Calu3 (cell line): ENCODE measurements at regions not wholly inside any gene's neighbourhood (a gene's known extent, or its start where the extent isn't known, plus 50 kb on each side); places are given as distances from the start of the nearest gene placed in this dataset.

ENCODE experiments used
- BruUV-seq: library from RNA; stranded (reverse); fragments of 400-500 nt; replicated peaks from 2 replicates; lab custom pipeline; 2021; lab: Mats Ljungman, UMichigan
- CTCF ChIA-PET: fragments of 300-600 bp; sonication (Branson Sonifier 250); formaldehyde crosslinking; loops from one replicate; lab custom pipeline; 2022; ENCODE audit warnings: antibody characterized with exemption; lab: Charles Lee
- DNase-seq: peaks from one replicate; pipeline ENCODE4 v3.0.0; 2022
- H3K27ac Mint-ChIP-seq: one replicate; pipeline ENCODE4 v1.8.0; 2022; ENCODE audit warnings: mixed read lengths; ENCODE audit not compliant: unreplicated experiment
- H3K27me3 Mint-ChIP-seq: one replicate; pipeline ENCODE4 v1.8.0; 2022; ENCODE audit warnings: mixed read lengths; ENCODE audit not compliant: unreplicated experiment
- H3K36me3 Mint-ChIP-seq: one replicate; pipeline ENCODE4 v1.8.0; 2022; ENCODE audit warnings: mild to moderate bottlenecking, moderate library complexity, mixed read lengths; ENCODE audit not compliant: insufficient read depth, unreplicated experiment
- H3K4me1 Mint-ChIP-seq: one replicate; pipeline ENCODE4 v1.8.0; 2022; ENCODE audit warnings: mild to moderate bottlenecking, low read depth, mixed read lengths; ENCODE audit not compliant: unreplicated experiment
- H3K4me3 Mint-ChIP-seq: one replicate; pipeline ENCODE4 v1.8.0; 2022; ENCODE audit warnings: mild to moderate bottlenecking, low read depth, moderate library complexity, mixed read lengths; ENCODE audit not compliant: unreplicated experiment
- H3K9me3 Mint-ChIP-seq: one replicate; pipeline ENCODE4 v1.8.0; 2022; ENCODE audit warnings: low read depth, mixed read lengths; ENCODE audit not compliant: unreplicated experiment
- intact Hi-C: fragments of 100-400 bp; cut with micrococcal nuclease; formaldehyde crosslinking; loops from one replicate; pipeline ENCODE4 v1.10.0; 2022; ENCODE audit not compliant: unreplicated experiment
- TF ChIP-seq, protein P1 (sequence below): fragments of 200-600 bp; IDR thresholded peaks from one replicate; pipeline ENCODE4 v1.8.0; 2022; ENCODE audit warnings: antibody characterized with exemption; ENCODE audit not compliant: unreplicated experiment

DNA sequence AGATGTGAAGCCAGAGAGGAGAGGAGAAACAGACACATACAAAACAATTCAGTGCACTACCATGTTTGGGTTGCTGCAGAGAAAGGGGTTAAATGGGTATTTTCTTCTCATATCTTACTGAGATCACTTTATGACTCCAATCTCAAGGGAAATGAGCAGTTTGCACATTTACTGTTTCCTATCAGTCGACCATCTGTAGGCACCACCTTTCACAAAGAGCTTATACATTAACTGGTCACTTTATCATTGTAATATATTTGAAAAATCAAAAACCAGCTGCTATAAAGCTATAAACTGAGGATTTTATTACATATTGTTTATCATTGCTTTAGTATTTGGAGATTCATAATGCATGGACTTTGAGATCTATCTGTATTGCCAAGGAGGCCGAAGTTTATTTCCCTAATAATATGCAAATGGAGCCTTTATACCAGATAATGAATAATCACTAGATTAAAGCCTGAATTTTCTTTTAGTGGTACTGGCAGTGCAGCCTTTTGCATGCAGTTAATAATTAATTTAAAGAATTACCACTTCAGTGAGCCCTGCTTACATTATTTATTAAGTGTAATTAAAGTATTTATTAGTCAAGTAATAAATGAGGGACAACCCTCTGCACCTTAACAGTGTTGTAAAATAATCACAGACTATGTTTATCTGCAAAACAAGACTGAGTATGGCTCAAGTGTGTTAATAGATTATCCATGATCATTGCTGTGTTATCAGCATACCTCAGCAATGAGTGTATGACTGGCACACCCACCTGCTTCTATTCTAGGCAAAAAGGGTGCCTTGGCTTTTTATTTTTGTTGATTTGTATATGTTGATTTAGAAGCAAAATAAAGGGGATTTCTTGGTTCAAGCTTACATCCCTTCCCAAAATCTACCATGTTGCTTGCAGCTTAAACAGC lies 167.7 kb upstream of the SLC14A2 start:
- H3K27ac Mint-ChIP-seq, result no peak overlapping the region
- H3K27me3 Mint-ChIP-seq, result peaks cover 23% of the 10 kb centered on the region
- no peak overlapping the region for H3K4me3 Mint-ChIP-seq
- TF ChIP-seq, protein P1, sequence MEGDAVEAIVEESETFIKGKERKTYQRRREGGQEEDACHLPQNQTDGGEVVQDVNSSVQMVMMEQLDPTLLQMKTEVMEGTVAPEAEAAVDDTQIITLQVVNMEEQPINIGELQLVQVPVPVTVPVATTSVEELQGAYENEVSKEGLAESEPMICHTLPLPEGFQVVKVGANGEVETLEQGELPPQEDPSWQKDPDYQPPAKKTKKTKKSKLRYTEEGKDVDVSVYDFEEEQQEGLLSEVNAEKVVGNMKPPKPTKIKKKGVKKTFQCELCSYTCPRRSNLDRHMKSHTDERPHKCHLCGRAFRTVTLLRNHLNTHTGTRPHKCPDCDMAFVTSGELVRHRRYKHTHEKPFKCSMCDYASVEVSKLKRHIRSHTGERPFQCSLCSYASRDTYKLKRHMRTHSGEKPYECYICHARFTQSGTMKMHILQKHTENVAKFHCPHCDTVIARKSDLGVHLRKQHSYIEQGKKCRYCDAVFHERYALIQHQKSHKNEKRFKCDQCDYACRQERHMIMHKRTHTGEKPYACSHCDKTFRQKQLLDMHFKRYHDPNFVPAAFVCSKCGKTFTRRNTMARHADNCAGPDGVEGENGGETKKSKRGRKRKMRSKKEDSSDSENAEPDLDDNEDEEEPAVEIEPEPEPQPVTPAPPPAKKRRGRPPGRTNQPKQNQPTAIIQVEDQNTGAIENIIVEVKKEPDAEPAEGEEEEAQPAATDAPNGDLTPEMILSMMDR, result no peak
- DNase-seq, result no peak
- H3K36me3 Mint-ChIP-seq, result no peaks in the 10 kb centered on the region
- intact Hi-C loops, result no loop called here
- H3K4me1 Mint-ChIP-seq, result peaks cover 17% of the 10 kb centered on the region
- no TSS peak for BruUV-seq
- H3K9me3 Mint-ChIP-seq, result no peaks in the 10 kb centered on the region
- CTCF ChIA-PET, result no interaction called here

- Mint-ChIP-seq H3K4me3 (no peak overlapping the region), H3K9me3 (no peaks in the 10 kb centered on the region), H3K27me3 (peaks cover 12% of the 10 kb centered on the region), H3K4me1 (peaks cover 17% of the 10 kb centered on the region), H3K36me3 (no peaks in the 10 kb centered on the region), H3K27ac (no peak overlapping the region)
- intact Hi-C loops, result no loop called here
- CTCF ChIA-PET, result no interaction called here
- no peak for DNase-seq
- TF ChIP-seq, protein P1, result no peak
- no TSS peak for BruUV-seq
These were observed 166.4 kb upstream of the SLC14A2 start for GRCh38 chr18:45448871-45449270.

GRCh38 chr18:45449418-45450227 lies 165.7 kb upstream of the SLC14A2 start:
- no peak for DNase-seq
- TF ChIP-seq, protein P1, result no peak
- no peaks in the 10 kb centered on the region for H3K9me3 Mint-ChIP-seq

DNA sequence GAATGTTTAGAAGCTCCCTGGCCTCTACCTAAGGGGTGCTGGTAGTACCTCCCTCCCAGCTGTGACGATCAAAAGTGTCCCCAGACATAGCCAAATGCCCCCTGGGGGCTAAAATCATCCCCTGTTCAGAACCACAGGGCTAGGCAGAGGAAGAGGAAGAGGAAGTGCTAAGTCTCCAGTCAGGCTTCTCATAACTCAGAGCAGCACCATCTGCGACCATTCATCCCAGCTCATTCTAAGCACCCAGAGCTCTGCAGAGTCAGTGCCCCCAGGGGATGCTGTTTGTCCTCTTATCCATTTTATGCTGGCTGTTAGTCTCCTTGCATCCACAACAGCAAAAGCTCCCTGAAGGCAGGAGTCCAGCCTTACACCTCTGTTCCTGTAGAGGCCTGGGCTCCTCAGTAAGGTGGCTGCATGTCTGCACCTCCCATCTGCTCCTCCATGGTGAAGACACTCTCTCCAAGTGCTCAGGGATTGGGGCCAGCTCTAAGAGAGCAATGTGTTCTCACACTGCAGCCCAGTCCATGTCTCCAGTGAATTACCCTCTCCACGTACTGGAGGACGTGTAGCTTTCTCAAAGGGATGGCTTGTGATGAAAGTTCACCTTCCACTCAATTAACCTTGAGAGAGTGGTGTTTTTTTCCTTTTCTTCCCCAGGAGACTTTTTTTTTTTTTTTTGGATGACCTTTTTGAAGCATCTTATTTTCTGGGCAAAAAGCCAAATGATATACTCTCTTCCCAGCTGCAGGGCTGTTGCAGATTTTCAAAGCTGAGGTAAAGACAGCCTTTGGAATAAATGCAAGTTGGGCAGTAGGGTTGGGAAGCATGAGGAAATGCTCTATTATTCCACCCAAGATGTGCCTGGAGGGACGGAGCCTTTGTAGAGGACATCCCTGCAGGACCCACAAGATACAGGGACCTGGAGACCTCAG lies 158.9 kb upstream of the SLC14A2 start:
- intact Hi-C loops, result no loop called here
- TF ChIP-seq, protein P1, result no peak
- H3K27ac Mint-ChIP-seq, result no peak overlapping the region
- peaks cover 54% of the 10 kb centered on the region for H3K27me3 Mint-ChIP-seq
- H3K36me3 Mint-ChIP-seq, result no peaks in the 10 kb centered on the region
- H3K4me1 Mint-ChIP-seq, result no peaks in the 10 kb centered on the region
- no TSS peak for BruUV-seq
- no peak for DNase-seq
- no peak overlapping the region for H3K4me3 Mint-ChIP-seq
- CTCF ChIA-PET, result interaction anchor here (0.7 to 1.9 kb wide), 2 partner anchors 13 to 1580 kb away, joined by 3 to 5 read pairs; no protein-coding TSS in a partner anchor
- H3K9me3 Mint-ChIP-seq, result no peaks in the 10 kb centered on the region

More at GRCh38 chr18:45449418-45450227, 165.7 kb upstream of the SLC14A2 start:
- no peak overlapping the region for H3K4me3 Mint-ChIP-seq
- no TSS peak for BruUV-seq
- intact Hi-C loops, result no loop called here
- H3K36me3 Mint-ChIP-seq, result no peaks in the 10 kb centered on the region
- no peak overlapping the region for H3K27ac Mint-ChIP-seq
- H3K4me1 Mint-ChIP-seq, result peaks cover 17% of the 10 kb centered on the region
- peaks cover 4% of the 10 kb centered on the region for H3K27me3 Mint-ChIP-seq
- CTCF ChIA-PET, result no interaction called here
